ENCODE measurements at regions not wholly inside any gene's neighbourhood (a gene's known extent, or its start where the extent isn't known, plus 50 kb on each side); places are given as distances from the start of the nearest gene placed in this dataset.

DNA sequence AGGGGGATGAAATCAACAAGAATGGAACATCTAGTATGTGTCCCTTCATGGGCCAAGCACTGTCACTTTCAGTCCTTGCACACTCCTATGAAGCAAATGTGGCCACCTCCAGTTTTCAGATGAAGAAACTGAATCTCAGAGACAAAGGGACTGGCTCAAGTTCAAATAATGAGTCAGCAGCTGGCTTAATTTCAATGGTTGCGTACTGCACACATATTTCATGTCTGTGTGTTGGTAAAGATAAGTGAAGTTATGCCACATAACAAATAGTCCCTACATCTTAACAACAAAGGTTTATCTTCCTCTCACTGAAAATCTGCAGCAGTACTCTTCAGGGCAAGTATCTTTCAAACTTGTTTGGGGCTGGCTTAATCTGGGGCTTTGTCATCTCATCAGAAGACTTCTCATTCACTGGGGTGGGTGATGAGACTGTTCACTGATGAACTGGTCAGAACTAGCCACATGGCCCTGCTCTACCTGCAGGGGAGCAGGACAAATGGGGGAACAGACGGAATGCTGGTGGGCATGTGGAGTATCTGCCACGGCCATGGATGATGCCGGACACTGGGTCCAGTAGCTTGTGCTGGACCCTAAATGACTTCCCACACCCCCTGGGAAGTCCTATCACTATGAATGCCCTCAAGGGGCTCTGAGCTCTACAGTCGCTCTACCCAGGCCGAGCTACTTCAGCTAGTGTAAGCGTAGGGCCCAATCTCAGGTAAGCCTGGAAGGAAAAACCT is 263.2 kb downstream of the CYP26B1 start:
- TF ChIP-seq SMARCE1 (IDR thresholded peaks at IDR 0.05) (no peak), FOXM1 (IDR thresholded peaks at IDR 0.05; ENCODE audit: low read depth) (no peak), FOXM1 (CRISPR knock-in tag; IDR thresholded peaks at IDR 0.05; ENCODE audit: low read depth) (no peak), HNRNPK (IDR thresholded peaks at IDR 0.05; ENCODE audit: low read depth, low read length, poor library complexity, severe bottlenecking) (no peak), EP300 (IDR thresholded peaks at IDR 0.05; ENCODE audit: low read length) (peak; percentile 49), HCFC1 (IDR thresholded peaks at IDR 0.05; ENCODE audit: low read depth, low read length) (no peak), POLR2A (conservative IDR thresholded peaks at IDR 0.05) (no peak), FOXA3 (CRISPR knock-in tag; conservative IDR thresholded peaks at IDR 0.05 in 1 of 2, IDR thresholded peaks at IDR 0.05 in 1 of 2) (peak in 1 of 2 experiments; percentile 31; a peak in 2 of 4 replicates), ZNF232 (CRISPR knock-in tag; IDR thresholded peaks at IDR 0.05) (no peak), IRF9 (tag; IDR thresholded peaks at IDR 0.05) (no peak), AFF1 (IDR thresholded peaks at IDR 0.05; ENCODE audit: low read depth in 1 of 2, partially characterized antibody in 2 of 2) (peak in 1 of 2 experiments; percentile 47), TAF9B (IDR thresholded peaks at IDR 0.05; ENCODE audit: partially characterized antibody) (no peak)
- TF ChIP-seq, protein P1, sequence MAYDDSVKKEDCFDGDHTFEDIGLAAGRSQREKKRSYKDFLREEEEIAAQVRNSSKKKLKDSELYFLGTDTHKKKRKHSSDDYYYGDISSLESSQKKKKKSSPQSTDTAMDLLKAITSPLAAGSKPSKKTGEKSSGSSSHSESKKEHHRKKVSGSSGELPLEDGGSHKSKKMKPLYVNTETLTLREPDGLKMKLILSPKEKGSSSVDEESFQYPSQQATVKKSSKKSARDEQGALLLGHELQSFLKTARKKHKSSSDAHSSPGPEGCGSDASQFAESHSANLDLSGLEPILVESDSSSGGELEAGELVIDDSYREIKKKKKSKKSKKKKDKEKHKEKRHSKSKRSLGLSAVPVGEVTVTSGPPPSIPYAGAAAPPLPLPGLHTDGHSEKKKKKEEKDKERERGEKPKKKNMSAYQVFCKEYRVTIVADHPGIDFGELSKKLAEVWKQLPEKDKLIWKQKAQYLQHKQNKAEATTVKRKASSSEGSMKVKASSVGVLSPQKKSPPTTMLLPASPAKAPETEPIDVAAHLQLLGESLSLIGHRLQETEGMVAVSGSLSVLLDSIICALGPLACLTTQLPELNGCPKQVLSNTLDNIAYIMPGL (CRISPR knock-in tag; IDR thresholded peaks at IDR 0.05): no peak

All from K562 (cell line).